ENCODE measurements at regions not wholly inside any gene's neighbourhood (a gene's known extent, or its start where the extent isn't known, plus 50 kb on each side); places are given as distances from the start of the nearest gene placed in this dataset.

- DNase-seq = no peak
These were observed 58.8 kb upstream of the SLCO4A1 start for GRCh38 chr20:62583424-62583920.

- DNase-seq = peak; percentile 53
These were observed 57.4 kb upstream of the SLCO4A1 start for GRCh38 chr20:62584671-62585460.

GRCh38 chr20:62585461-62585970, 56.8 kb upstream of the SLCO4A1 start:
- DNase-seq = no peak

GRCh38 chr20:62586799-62587198, 55.5 kb upstream of the SLCO4A1 start:
- no peak for DNase-seq

- no peak for DNase-seq
These were observed 54.4 kb upstream of the SLCO4A1 start for GRCh38 chr20:62587757-62588402.

GRCh38 chr20:62588458-62589149, 53.7 kb upstream of the SLCO4A1 start:
- DNase-seq = no peak

GRCh38 chr20:62589150-62589498, 53.2 kb upstream of the SLCO4A1 start:
- no peak for DNase-seq

GRCh38 chr20:62589720-62590119, 52.6 kb upstream of the SLCO4A1 start:
- DNase-seq = no peak

GRCh38 chr20:62590309-62591121, 51.8 kb upstream of the SLCO4A1 start:
- no peak for DNase-seq

- DNase-seq = no peak
These were observed 51.2 kb upstream of the SLCO4A1 start for GRCh38 chr20:62591122-62591468.

GRCh38 chr20:62591591-62591990, 50.7 kb upstream of the SLCO4A1 start:
- DNase-seq = no peak
